Kidney tubule cell (primary cell): ENCODE measurements at regions not wholly inside any gene's neighbourhood (a gene's known extent, or its start where the extent isn't known, plus 50 kb on each side); places are given as distances from the start of the nearest gene placed in this dataset.
A peak's percentile ranks its signal among the peaks of the same experiment; 100 is the strongest.
"Not testable (repeated sequence)": the region's sequence is repeated elsewhere in the genome, so short reads cannot be mapped to it uniquely, and the experiment has no call there.

Experiments
- DNase-seq: peaks from one replicate; pipeline ENCODE4 v3.0.0-alpha.2; 2018; ENCODE audit warnings: low spot score

DNA sequence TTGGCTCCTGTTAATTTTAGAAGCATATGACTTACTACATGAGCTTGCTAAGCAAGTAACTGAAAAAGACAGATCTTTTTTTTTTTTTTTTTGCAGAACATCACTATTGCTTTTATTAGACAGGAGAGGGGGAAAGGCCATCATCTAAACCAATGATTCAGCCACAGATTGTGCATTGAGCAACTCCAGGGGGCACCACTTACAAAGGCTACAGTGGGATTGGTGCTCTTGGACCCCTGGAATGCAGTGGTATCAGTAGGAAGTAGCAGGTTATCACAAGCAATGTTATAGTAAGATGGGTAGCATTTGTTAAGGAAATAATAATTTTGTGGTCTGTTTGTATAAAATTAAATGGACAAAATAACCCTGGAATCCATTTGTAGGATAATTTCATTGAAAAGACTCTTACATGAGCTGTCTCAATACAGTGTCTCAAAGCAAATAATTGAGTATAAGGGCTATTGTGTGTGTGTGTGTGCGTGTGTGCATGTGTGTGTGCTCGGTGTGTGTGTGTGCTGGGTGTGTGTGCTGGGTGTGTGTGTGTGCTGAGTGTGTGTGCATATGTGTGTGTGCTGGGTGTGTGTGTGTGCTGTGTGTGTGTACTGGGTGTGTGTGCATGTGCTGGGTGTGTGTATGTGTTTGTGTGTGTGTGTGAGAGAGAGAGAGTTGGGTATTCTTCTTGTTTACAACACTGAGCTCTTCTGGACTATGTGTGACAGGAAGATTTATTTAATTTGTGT lies 296.3 kb downstream of the PCDH7 start:
- no peak for DNase-seq

DNA sequence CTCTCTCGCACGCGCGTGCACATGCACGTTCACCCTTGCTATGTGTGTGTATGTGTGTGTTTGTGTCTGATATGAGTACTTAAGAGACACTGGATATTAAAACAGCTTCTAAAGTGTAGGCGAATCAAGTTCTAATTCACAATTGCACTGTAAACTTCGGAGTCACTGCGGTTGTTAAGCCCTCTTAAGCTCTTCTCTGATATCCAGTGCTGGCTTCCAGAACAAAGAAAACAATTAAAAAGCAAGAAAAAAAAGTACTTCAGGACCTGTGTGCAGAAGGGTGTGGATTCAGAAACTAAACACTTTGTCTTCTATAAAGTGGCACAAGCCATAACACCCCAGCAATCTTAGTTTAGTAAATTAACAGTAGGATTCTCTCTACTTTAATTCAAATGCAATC lies 300.2 kb downstream of the PCDH7 start:
- no peak for DNase-seq

DNA sequence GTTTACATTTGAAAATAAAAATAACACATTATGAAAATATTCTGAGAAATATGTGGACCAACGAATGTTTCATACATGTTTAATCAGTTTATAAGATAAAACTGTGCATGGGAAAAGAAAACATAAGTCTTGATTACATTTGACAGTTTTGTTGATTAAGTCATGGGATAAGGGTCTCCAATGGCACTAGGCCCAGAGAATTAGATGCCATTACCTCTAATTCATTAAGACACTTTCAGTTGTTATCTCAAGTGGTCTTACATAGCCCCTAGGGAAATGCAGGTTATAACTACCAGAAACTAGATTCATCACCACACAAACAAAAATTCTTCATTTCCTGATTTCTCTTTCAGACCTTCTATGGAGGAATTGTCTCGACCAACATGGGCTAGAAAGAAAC lies 300.8 kb downstream of the PCDH7 start:
- DNase-seq, result no peak

- DNase-seq, result no peak
These were observed 302.5 kb downstream of the PCDH7 start for GRCh38 chr4:31022702-31023101.

DNA sequence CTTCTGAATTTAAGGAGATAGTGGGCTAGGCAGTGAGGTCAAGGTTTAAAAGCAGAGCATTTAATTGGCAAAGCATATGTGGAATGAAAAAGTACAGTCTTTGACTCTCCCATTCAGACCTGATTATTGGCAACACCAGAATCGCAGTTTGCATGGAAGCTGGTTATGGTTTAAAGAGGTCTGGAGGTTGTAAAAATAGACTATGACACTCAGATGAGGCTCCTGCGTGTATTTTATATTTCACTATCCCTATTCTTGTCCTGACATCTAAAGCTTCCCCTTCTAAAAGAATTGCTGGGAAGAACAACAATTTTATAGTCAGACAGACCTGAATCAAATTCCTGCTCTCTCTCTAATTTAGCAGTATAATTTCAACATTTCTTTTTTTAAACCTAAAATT lies 302.9 kb downstream of the PCDH7 start:
- DNase-seq, result no peak

GRCh38 chr4:31023742-31024141 lies 303.6 kb downstream of the PCDH7 start:
- DNase-seq, result no peak

DNA sequence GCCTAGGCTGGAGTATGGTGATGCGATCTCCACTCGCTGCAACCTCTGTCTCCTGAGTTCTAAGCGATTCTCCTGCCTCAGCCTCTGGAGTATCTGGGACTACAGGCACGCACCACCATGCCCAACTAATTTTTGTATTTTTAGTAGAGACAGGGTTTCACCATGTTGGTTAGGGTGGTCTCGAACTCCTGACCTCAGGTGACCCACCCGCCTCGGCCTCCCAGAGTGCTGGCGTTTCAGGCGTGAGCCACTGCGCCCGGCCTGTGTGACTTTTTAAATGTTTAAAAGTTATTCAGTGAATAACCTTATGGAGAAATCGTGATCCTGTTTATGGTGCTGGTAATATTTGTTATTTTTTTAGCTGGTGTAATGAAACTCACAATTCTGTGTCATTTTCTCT lies 304.6 kb downstream of the PCDH7 start:
- DNase-seq, result not testable (repeated sequence)

DNA sequence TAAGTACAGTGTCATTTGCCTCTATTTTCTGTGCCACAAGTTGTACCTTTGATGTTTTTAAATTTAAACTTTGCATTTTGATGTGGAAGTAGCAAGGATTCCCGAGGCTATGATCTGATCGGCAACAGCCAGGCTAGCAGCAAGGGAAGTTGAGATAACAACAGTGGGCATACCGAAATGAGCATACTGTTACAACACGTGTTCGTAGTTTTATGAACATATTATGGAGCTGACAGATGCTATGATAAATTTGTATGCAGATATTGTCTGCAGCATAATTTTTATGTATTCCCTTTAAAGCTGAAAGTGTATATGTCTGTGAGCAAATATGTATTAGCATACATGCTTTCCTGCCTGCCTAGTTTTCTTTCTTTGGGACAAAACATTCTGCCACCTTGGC lies 306.1 kb downstream of the PCDH7 start:
- DNase-seq, result no peak

GRCh38 chr4:31034550-31034949 lies 314.4 kb downstream of the PCDH7 start:
- DNase-seq, result no peak

DNA sequence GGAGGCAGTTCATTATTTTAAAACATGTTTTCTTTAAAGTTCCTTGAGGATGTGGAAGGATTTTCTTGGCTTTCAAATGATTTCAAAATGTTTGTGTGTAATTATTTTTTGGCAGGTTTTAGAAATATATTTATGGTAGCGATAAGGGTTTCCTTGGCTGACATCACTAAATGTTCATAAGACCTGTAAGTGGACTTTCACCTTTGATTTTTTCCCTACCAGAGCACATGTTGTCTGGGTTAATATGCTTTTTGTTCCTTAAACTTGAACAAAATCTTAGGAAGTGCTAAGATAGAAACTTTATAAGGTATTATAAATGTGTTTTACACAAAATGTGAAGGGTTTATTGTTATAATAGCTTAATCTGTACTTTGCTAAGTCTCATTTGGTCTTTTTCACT lies 315.6 kb downstream of the PCDH7 start:
- no peak for DNase-seq

DNA sequence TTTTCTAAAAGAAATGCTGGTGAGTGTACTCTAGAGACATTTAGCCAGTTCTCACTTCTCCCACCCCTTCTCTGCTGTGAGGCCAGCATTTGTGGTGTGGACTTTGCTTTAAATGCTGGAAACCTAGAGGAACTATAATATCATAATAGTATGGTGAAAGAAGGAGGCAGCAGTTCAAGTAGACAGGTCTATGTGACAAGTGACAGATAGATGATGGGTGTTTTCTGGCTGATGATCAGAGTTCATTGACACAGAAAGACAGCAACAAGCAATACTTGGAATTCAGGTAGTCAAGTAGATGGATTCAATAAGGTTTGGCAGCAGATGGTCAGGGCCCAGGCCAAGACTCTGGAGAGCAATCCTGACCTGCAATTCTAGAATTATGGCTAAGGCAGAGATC lies 317.5 kb downstream of the PCDH7 start:
- DNase-seq, result no peak

DNA sequence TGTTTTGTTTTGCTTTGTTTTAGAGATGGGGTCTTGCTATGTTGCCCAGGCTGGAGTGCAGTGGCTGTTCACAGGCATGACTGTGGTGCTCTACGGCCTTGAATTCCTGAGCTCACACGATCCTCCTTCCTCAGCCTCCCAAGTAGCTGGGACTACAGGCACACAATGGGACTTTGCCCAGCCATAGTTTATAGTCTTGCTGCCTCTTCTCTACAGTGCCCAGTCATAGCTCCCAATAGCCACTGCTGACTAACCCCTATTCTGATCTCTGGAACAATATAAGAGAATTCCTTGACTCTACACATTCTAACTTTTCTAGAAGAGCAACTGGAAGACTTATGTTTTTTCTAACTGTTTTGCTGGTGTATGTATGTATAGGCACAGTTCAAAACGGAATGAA lies 319.2 kb downstream of the PCDH7 start:
- no peak for DNase-seq

- DNase-seq, result no peak
These were observed 319.9 kb downstream of the PCDH7 start for GRCh38 chr4:31040106-31040505.

GRCh38 chr4:31041385-31041784 lies 321.2 kb downstream of the PCDH7 start:
- no peak for DNase-seq

DNA sequence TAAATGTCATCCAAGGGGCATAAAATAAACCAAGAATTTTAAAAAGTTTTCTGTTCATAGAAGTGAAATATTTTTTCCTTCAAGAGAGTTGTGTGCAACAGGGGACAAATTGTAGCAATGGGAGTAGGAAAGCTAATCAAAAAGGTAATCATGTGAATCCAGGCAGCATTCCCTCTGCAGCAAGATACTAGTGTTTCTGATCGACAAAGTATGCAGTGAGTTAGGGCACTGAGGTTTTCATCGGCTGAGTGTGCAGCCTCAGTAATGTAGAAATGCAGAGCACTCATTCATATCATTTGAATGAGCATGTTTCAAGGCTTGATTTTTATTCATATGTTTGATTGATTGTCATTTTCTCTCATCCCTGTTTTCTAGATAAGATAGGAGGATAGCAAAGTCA lies 321.7 kb downstream of the PCDH7 start:
- no peak for DNase-seq

DNA sequence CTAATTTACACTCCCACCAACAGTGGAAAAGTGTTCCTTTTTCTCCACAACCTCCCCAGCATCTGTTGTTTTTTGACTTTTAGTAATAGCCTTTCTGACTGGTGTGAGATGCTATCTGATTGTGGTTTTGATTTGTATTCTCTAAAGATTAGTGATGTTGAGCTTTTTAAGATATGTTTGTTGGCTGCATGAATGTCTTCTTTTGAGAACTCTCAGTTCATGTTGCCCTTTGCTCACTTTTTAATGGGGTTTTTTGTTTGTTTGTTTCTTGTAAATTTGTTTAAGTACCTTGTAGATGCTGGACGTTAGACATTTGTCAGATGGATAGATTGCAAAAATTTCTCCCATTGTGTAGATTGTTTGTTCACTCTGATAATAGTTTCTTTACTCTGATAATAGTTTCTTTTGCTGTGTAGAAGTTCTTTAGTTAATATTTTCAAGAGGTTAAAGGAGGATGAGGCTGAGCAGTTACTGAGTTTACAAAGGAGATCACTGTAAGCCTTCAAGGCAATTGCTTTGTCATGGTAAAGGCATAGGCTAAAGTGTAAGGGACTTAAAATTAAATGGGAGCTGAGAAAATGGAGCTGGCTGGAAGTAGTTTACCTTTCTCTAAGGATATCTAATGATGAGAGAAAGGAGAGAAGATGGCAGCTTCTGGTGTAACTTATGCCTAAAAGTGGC lies 323.4 kb downstream of the PCDH7 start:
- no peak for DNase-seq

DNA sequence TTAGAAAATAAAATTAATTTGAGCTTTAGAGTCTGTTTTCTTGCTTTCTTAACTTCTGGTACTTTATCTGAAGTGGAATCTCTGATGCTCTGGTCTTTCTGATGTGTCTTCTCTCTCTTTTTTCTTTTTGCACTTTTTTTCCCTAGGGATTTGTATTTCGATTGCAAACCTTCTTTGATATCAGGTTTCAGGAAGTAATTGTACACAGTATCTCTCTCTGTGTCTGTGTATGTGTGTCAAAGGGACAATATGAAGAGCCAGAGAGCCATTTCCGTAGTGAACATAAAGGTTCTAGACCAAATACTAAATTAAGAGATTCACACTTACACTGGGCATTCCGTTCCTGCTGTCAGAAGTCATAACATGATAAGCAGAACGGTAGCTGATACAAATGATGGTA lies 325.0 kb downstream of the PCDH7 start:
- no peak for DNase-seq

DNA sequence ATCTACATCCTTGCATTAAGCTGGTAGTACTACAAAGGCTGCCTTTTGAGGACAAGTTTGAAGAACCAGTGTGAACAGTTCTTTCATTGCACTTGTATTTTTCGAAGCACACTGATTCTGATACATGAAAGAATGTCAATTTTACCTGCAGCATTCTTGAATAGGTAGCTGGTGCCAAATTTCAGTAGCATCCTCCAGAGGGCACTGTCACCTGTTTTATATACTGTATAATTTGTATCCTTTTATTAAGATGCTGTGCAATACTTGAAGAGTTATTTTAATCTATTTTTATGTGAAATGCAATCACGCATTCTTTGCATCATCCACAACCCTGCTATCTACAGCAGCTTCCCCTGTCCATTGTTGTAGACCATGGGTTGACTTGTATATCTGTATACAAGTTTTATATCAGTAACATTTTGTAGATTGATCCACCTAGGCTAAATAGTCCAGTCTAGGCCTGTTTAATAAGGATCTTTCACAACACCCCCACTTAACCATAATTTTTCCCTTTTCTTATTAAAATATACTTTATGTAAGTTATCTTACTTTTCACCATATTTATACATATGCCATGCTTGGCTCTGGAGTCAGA lies 325.7 kb downstream of the PCDH7 start:
- DNase-seq, result peak; percentile 42

- DNase-seq, result no peak
These were observed 331.0 kb downstream of the PCDH7 start for GRCh38 chr4:31051151-31051550.

- DNase-seq, result no peak
These were observed 331.4 kb downstream of the PCDH7 start for GRCh38 chr4:31051565-31051964.

GRCh38 chr4:31052519-31052918 lies 332.4 kb downstream of the PCDH7 start:
- no peak for DNase-seq

DNA sequence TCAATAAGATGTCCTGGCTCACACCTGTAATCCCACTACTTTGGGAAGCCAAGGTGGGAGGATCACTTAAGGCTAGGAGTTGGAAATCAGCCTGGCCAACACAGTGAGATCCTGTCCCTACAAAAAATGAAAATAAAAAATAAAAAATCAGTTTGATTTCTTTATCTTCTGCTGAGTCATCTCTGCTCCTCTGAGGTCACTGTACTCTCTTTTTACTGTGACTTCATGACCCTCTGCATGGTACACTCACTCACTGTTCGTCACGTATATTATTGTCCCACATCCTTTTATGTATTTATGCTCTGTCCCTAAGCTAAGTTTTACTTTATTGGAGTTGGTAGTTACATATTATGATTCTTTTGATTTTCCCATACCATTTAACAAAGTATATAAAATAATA lies 333.3 kb downstream of the PCDH7 start:
- DNase-seq, result no peak

DNA sequence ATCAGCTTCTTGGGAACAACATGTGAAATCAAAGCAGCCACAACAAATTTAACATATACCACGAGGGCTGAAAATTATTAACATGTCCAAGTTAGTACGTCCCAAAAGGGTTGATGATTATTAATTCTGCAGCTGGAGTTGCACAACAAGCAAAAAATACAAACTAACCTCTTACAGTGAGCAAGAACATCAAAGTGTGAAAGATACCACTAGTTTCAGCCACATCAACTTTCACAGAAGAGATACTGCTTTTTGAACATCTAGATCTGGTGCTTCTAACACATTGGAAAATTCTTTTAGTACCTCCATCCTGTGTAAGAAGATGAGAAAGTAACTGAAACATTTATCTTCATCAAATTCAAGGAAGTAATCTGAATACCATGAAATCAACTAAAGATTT lies 334.1 kb downstream of the PCDH7 start:
- DNase-seq, result no peak

GRCh38 chr4:31058656-31059055 lies 338.5 kb downstream of the PCDH7 start:
- DNase-seq, result no peak
